Sigmoid colon (tissue), 6 donors: ENCODE measurements at regions not wholly inside any gene's neighbourhood (a gene's known extent, or its start where the extent isn't known, plus 50 kb on each side); places are given as distances from the start of the nearest gene placed in this dataset.

Source experiments
- DNase-seq: peaks from one replicate; pipeline ENCODE4 v3.0.0-alpha.2; 2019
- H3K27ac ChIP-seq, 4 donors: fragments of 200-600 bp; sonication (generic); one replicate each; pipeline ENCODE4 v1.5.1; 2016 to 2019; ENCODE audit warnings: mild to moderate bottlenecking in 1 of 4
- H3K27me3 ChIP-seq, 3 donors: fragments of 200-600 bp; sonication (generic); one replicate each; pipeline ENCODE4 v1.5.1; 2019; ENCODE audit warnings: mild to moderate bottlenecking in 1 of 3
- H3K36me3 ChIP-seq, 4 donors: fragments of 200-600 bp; sonication (generic); one replicate each; pipeline ENCODE4 v1.5.1; 2016 to 2019
- H3K4me1 ChIP-seq, 4 donors: fragments of 200-600 bp; sonication (generic); one replicate each; pipeline ENCODE4 v1.5.1; 2017 to 2019
- H3K4me3 ChIP-seq, 4 donors: fragments of 200-600 bp; sonication (generic); one replicate each; pipeline ENCODE4 v1.5.1; 2017 to 2019; ENCODE audit warnings: mild to moderate bottlenecking in 2 of 4, moderate library complexity in 1 of 4
- H3K9me3 ChIP-seq, 4 donors: fragments of 200-600 bp in 3 of 4; sonication (generic) in 3 of 4; one replicate each; pipeline versions ENCODE4 v1.5.1 to v1.6.1; 2013 to 2019
- EP300 ChIP-seq, 4 donors: sonication (generic); formaldehyde crosslinking; IDR thresholded peaks; one replicate each; pipeline ENCODE4 v1.6.1; 2017; ENCODE audit warnings: antibody characterized with exemption in 4 of 4
- POLR2A ChIP-seq, 2 donors: fragments of 450-650 bp; IDR thresholded peaks; one replicate each; pipeline ENCODE4 v1.6.1; 2016; ENCODE audit warnings: antibody characterized with exemption in 2 of 2, mild to moderate bottlenecking in 2 of 2, moderate library complexity in 2 of 2
- POLR2AphosphoS5 ChIP-seq, 4 donors: sonication (generic); formaldehyde crosslinking; IDR thresholded peaks; one replicate each; pipeline ENCODE4 v1.6.1; 2017; ENCODE audit warnings: antibody characterized with exemption in 4 of 4
- WGBS, 2 donors: extraction: QIAGEN DNeasy Blood & Tissue Kit; methylation state at CpG; one replicate each; pipeline ENCODE4 v1.1.7; 2013; 5-methylcytosine and 5-hydroxymethylcytosine counted together
- intact Hi-C: fragments of 100-400 bp; cut with DNase I; formaldehyde crosslinking; loops from one replicate; pipeline ENCODE4 v1.15.1; 2023
- TF ChIP-seq, protein P1 (sequence below), 4 experiments: fragments of 450-650 bp in 3 of 4; fragments of 200-600 bp in 1 of 4; IDR thresholded peaks; one replicate each; pipeline ENCODE4 v1.5.1; 2016 to 2019; ENCODE audit warnings: antibody characterized with exemption in 4 of 4, mild to moderate bottlenecking in 3 of 4, moderate library complexity in 2 of 4
- donor health status: healthy with polysubstance abuse.
- donor health status: healthy.

DNA sequence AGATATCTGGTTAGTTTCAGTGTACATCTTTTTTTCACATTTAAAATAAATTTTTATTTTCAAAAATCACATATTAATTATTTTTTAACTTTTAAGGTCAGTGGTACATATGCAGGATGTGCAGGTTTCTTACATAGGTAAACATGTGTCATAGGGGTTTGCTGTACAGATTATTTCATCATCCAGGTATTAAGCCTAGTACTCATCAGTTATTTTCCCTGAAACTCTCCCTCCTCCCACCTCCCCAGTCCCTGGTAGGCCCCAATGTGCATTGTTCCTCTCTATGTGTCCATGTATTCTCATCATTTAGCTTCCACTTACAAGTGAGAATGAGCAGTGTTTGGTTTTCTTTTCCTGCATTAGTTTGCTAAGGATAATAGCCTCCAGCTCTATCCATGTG is 323.0 kb downstream of the C7orf25 start:
- intact Hi-C loops: no loop called here

DNA sequence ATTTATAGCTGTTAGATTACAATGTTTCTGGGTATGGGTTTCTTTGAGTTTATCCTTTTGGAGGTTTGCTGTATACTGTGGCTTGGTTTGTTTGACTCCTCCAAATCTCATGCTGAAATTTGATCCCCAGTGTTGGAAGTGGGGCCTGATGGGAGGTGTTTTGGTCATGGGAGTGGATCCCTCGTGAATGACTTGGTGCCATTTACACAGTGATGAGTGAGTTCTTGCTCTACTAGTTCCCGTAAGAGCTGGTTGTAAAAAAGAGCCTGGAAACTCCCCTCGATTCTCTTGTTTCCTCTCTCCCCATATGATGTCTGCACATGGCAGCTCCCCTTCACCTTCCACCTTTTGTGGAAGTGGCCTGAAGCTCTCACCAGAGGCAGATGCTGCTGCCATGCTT is 324.1 kb downstream of the C7orf25 start:
- DNase-seq: no peak
- Histone ChIP-seq H3K4me1 (peaks cover 0 to 13% (median 5%) of the 10 kb centered on the region in 4 donors), H3K27ac (no peak overlapping the region), H3K4me3 (no peak overlapping the region), H3K36me3 (no peaks in the 10 kb centered on the region), H3K9me3 (no peaks in the 10 kb centered on the region), H3K27me3 (no peaks in the 10 kb centered on the region)
- no peak for TF ChIP-seq EP300 (IDR thresholded peaks at IDR 0.05)
- TF ChIP-seq POLR2AphosphoS5 (IDR thresholded peaks at IDR 0.05): no peak
- TF ChIP-seq, protein P1, sequence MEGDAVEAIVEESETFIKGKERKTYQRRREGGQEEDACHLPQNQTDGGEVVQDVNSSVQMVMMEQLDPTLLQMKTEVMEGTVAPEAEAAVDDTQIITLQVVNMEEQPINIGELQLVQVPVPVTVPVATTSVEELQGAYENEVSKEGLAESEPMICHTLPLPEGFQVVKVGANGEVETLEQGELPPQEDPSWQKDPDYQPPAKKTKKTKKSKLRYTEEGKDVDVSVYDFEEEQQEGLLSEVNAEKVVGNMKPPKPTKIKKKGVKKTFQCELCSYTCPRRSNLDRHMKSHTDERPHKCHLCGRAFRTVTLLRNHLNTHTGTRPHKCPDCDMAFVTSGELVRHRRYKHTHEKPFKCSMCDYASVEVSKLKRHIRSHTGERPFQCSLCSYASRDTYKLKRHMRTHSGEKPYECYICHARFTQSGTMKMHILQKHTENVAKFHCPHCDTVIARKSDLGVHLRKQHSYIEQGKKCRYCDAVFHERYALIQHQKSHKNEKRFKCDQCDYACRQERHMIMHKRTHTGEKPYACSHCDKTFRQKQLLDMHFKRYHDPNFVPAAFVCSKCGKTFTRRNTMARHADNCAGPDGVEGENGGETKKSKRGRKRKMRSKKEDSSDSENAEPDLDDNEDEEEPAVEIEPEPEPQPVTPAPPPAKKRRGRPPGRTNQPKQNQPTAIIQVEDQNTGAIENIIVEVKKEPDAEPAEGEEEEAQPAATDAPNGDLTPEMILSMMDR (IDR thresholded peaks at IDR 0.05): no peak
- no peak for TF ChIP-seq POLR2A (IDR thresholded peaks at IDR 0.05)
- intact Hi-C loops: no loop called here
- WGBS, 2 donors: 42 to 70% methylated on average over 3 of the region's 3 CpGs

More for the DNA sequence above, 323.0 kb downstream of the C7orf25 start:
- H3K4me3 ChIP-seq: no peak overlapping the region
- no peaks in the 10 kb centered on the region for H3K36me3 ChIP-seq
- DNase-seq: no peak
- H3K27ac ChIP-seq: no peak overlapping the region
- peaks cover 0 to 13% (median 6%) of the 10 kb centered on the region in 4 donors for H3K4me1 ChIP-seq
- H3K9me3 ChIP-seq: no peaks in the 10 kb centered on the region
- TF ChIP-seq EP300 (IDR thresholded peaks at IDR 0.05) (no peak), POLR2AphosphoS5 (IDR thresholded peaks at IDR 0.05) (no peak)
- no peaks in the 10 kb centered on the region for H3K27me3 ChIP-seq

DNA sequence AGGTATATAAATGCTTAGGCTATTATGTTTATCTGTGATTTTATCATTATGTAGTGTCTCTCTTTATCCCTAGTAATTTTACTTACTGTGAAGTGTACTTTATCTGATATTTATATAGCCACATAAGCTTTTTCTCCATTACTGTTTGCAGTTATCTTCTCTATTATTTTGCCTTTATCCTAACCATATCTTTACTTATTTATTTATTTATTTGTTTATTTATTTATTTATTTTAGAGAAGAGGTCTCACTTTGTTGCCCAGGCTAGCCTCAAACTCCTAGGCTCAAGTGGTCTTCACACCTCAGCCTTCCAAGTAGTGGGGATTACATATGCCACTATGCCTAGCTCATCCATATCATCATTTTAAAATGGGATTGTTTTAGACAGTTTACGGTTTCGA is 331.8 kb downstream of the C7orf25 start:
- Histone ChIP-seq H3K4me3 (no peak overlapping the region), H3K27me3 (no peaks in the 10 kb centered on the region), H3K9me3 (peaks cover 0 to 4% (median 2%) of the 10 kb centered on the region in 4 donors), H3K27ac (no peak overlapping the region), H3K36me3 (no peaks in the 10 kb centered on the region), H3K4me1 (peaks cover 0 to 24% (median 18%) of the 10 kb centered on the region in 4 donors)
- DNase-seq: no peak
- TF ChIP-seq, protein P1 (IDR thresholded peaks at IDR 0.05): no peak
- no peak for TF ChIP-seq EP300 (IDR thresholded peaks at IDR 0.05)
- TF ChIP-seq POLR2AphosphoS5 (IDR thresholded peaks at IDR 0.05): no peak
- no peak for TF ChIP-seq POLR2A (IDR thresholded peaks at IDR 0.05)
- WGBS, 2 donors: 95 to 97% methylated on average over 2 of the region's 2 CpGs
- intact Hi-C loops: no loop called here

DNA sequence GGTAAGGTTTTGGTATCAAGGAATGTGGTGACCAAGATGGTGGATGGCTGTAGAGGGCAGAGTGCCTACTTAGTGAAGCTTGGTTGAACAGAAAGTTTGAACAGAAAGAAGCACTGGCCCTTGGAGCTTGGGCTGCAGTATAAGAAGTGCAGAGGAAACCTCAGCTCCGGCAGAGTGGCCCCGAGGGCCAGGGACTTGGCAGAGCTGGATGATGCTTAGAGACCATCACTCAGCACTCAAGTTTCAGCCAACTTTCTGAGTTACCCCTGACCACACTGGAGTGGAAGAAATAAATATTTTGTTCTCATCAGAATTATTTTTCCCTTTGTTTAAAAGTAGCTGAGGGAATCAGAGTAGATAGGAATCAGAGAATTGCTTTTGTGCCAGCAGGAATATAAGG is 336.7 kb downstream of the C7orf25 start:
- no peak for DNase-seq
- intact Hi-C loops: loop anchor here (2.0 to 10.0 kb wide), 6 partner anchors 117 to 632 kb away; partner anchors contain the start of gene GLI3
- Histone ChIP-seq H3K4me3 (no peak overlapping the region), H3K9me3 (peaks cover 0 to 4% (median 2%) of the 10 kb centered on the region in 4 donors), H3K27me3 (no peaks in the 10 kb centered on the region), H3K4me1 (peaks cover 0 to 58% (median 45%) of the 10 kb centered on the region in 4 donors), H3K27ac (peak overlapping the region in 3 of 4 donors; percentile 53 to 74 (median 68)), H3K36me3 (no peaks in the 10 kb centered on the region)
- TF ChIP-seq, protein P1 (IDR thresholded peaks at IDR 0.05): no peak
- TF ChIP-seq POLR2AphosphoS5 (IDR thresholded peaks at IDR 0.05): no peak
- no peak for TF ChIP-seq EP300 (IDR thresholded peaks at IDR 0.05)
- TF ChIP-seq POLR2A (IDR thresholded peaks at IDR 0.05): no peak
- WGBS, 2 donors: 60 to 82% methylated on average over 2 of the region's 2 CpGs

DNA sequence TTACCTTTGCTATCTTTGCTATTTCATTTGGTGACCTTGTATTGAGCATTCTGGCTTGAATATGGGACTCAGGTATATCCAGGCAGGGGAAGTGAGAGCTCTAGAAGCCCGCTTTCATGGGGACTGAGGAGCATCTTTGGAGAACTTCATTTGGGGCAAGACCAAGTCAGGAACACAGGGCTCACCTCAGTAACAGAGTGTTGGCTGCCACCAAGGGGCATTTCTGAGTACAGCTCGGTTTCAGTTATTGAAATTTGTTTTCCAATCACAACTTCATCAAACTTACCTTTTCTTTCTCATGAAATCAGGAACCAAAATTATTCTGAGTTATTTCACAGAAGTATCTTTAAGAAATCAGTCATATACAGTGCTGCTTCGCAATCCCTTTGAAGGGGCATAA is 337.2 kb downstream of the C7orf25 start:
- Histone ChIP-seq H3K9me3 (peaks cover 0 to 4% (median under 1%) of the 10 kb centered on the region in 4 donors), H3K27me3 (no peaks in the 10 kb centered on the region), H3K36me3 (no peaks in the 10 kb centered on the region), H3K4me3 (no peak overlapping the region), H3K27ac (peak overlapping the region in 3 of 4 donors; percentile 53 to 74 (median 68)), H3K4me1 (peaks cover 0 to 58% (median 45%) of the 10 kb centered on the region in 4 donors)
- DNase-seq: no peak
- 72 to 75% methylated on average over 3 of the region's 3 CpGs for WGBS, 2 donors
- TF ChIP-seq, protein P1 (IDR thresholded peaks at IDR 0.05): peak in 3 of 4 experiments; percentile 13 to 30 (median 29)
- TF ChIP-seq POLR2A (IDR thresholded peaks at IDR 0.05) (no peak), POLR2AphosphoS5 (IDR thresholded peaks at IDR 0.05) (no peak), EP300 (IDR thresholded peaks at IDR 0.05) (no peak)
- intact Hi-C loops: loop anchor here (2.0 to 10.0 kb wide), 7 partner anchors 87 to 632 kb away; partner anchors contain the start of gene GLI3
